ENCODE measurements at regions not wholly inside any gene's neighbourhood (a gene's known extent, or its start where the extent isn't known, plus 50 kb on each side); places are given as distances from the start of the nearest gene placed in this dataset.

DNA sequence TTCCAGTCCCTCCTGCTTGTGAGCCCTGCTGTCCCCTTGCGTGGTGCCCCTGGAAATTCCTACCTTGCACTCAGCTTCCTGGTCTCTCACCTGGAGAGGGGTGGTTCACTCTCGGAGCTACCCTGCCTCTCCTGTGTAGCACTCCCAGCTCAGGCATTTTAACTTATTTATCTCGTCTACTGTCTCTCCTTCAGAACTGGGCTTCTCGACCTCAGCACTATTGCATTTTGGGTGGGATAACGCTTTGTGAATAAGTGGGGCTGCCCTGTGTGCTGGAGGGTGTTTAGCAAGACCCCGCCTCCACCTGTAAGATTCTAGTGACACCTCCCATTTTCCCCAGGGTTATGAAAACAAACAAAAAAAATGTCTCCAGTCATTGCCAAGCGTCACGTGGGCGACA, 56.0 kb upstream of the SORCS2 start:
- ChIA-PET POLR2A (no interaction called here), CTCF (no interaction called here), RAD21 (ENCODE audit: low non-redundant PET in 1 of 2, low total read pairs in 2 of 2, uncharacterized antibody in 2 of 2, unreplicated experiment in 2 of 2) (no interaction called here)
- Histone ChIP-seq H3K9me3 (ENCODE audit: control insufficient read depth in 1 of 2, insufficient read depth in 1 of 2, low read depth in 1 of 2, low read length in 2 of 2) (no peaks in the 10 kb centered on the region), H3K27ac (ENCODE audit: low read depth, low read length) (no peak overlapping the region), H3K4me3 (replicated peaks in 1 of 2; ENCODE audit: low read depth in 1 of 2, low read length in 2 of 2) (no peak overlapping the region), H3K9me2 (ENCODE audit: insufficient read depth) (no peaks in the 10 kb centered on the region), H3K27me3 (ENCODE audit: insufficient read depth, low read length) (no peaks in the 10 kb centered on the region), H3K79me2 (ENCODE audit: insufficient read depth, low read length) (no peaks in the 10 kb centered on the region), H3K4me1 (ENCODE audit: control insufficient read depth in 1 of 2, insufficient read depth in 2 of 2, low read length in 2 of 2) (peaks cover 0 to 9% of the 10 kb centered on the region in 2 experiments; a peak in 2 of 4 replicates), H3K36me3 (ENCODE audit: control insufficient read depth in 1 of 2, insufficient read depth in 2 of 2, low read length in 2 of 2) (no peaks in the 10 kb centered on the region), H4K20me1 (ENCODE audit: insufficient read depth) (no peaks in the 10 kb centered on the region), H3K9ac (ENCODE audit: low read length) (no peak overlapping the region), H2AFZ (ENCODE audit: low read depth, low read length, poor library complexity, severe bottlenecking) (no peak overlapping the region), H3K4me2 (ENCODE audit: low read length) (no peak overlapping the region)
- ATAC-seq (no peak), DNase-seq (ENCODE audit: low read depth, low spot score) (no peak)
- no TSS peak for BruUV-seq (replicated peaks)
- TF ChIP-seq, protein P1, sequence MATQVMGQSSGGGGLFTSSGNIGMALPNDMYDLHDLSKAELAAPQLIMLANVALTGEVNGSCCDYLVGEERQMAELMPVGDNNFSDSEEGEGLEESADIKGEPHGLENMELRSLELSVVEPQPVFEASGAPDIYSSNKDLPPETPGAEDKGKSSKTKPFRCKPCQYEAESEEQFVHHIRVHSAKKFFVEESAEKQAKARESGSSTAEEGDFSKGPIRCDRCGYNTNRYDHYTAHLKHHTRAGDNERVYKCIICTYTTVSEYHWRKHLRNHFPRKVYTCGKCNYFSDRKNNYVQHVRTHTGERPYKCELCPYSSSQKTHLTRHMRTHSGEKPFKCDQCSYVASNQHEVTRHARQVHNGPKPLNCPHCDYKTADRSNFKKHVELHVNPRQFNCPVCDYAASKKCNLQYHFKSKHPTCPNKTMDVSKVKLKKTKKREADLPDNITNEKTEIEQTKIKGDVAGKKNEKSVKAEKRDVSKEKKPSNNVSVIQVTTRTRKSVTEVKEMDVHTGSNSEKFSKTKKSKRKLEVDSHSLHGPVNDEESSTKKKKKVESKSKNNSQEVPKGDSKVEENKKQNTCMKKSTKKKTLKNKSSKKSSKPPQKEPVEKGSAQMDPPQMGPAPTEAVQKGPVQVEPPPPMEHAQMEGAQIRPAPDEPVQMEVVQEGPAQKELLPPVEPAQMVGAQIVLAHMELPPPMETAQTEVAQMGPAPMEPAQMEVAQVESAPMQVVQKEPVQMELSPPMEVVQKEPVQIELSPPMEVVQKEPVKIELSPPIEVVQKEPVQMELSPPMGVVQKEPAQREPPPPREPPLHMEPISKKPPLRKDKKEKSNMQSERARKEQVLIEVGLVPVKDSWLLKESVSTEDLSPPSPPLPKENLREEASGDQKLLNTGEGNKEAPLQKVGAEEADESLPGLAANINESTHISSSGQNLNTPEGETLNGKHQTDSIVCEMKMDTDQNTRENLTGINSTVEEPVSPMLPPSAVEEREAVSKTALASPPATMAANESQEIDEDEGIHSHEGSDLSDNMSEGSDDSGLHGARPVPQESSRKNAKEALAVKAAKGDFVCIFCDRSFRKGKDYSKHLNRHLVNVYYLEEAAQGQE (IDR thresholded peaks at IDR 0.05; ENCODE audit: low read depth): no peak
- TF ChIP-seq FOSL1 (IDR thresholded peaks at IDR 0.05; ENCODE audit: low read depth) (no peak), SIN3A (IDR thresholded peaks at IDR 0.05; ENCODE audit: low read depth) (no peak), SRF (IDR thresholded peaks at IDR 0.05; ENCODE audit: low read depth) (no peak), EZH2 (IDR thresholded peaks at IDR 0.05) (no peak), SP1 (IDR thresholded peaks at IDR 0.05; ENCODE audit: low read depth) (no peak), ELF1 (IDR thresholded peaks at IDR 0.05; ENCODE audit: borderline replicate concordance, low read depth) (no peak), TCF7L2 (IDR thresholded peaks at IDR 0.05; ENCODE audit: borderline replicate concordance, extremely low read depth, insufficient read depth, insufficient read length) (no peak), POLR2A (IDR thresholded peaks at IDR 0.05; ENCODE audit: borderline replicate concordance, extremely low read depth, insufficient read depth, insufficient read length) (no peak)
- TF ChIP-seq, protein P2, sequence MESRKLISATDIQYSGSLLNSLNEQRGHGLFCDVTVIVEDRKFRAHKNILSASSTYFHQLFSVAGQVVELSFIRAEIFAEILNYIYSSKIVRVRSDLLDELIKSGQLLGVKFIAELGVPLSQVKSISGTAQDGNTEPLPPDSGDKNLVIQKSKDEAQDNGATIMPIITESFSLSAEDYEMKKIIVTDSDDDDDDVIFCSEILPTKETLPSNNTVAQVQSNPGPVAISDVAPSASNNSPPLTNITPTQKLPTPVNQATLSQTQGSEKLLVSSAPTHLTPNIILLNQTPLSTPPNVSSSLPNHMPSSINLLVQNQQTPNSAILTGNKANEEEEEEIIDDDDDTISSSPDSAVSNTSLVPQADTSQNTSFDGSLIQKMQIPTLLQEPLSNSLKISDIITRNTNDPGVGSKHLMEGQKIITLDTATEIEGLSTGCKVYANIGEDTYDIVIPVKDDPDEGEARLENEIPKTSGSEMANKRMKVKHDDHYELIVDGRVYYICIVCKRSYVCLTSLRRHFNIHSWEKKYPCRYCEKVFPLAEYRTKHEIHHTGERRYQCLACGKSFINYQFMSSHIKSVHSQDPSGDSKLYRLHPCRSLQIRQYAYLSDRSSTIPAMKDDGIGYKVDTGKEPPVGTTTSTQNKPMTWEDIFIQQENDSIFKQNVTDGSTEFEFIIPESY (IDR thresholded peaks at IDR 0.05; ENCODE audit: extremely low read depth, insufficient replicate concordance, low read length): no peak
- TF ChIP-seq, protein P3, sequence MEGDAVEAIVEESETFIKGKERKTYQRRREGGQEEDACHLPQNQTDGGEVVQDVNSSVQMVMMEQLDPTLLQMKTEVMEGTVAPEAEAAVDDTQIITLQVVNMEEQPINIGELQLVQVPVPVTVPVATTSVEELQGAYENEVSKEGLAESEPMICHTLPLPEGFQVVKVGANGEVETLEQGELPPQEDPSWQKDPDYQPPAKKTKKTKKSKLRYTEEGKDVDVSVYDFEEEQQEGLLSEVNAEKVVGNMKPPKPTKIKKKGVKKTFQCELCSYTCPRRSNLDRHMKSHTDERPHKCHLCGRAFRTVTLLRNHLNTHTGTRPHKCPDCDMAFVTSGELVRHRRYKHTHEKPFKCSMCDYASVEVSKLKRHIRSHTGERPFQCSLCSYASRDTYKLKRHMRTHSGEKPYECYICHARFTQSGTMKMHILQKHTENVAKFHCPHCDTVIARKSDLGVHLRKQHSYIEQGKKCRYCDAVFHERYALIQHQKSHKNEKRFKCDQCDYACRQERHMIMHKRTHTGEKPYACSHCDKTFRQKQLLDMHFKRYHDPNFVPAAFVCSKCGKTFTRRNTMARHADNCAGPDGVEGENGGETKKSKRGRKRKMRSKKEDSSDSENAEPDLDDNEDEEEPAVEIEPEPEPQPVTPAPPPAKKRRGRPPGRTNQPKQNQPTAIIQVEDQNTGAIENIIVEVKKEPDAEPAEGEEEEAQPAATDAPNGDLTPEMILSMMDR (IDR thresholded peaks at IDR 0.05 in 2 of 3, conservative IDR thresholded peaks at IDR 0.05 in 1 of 3; ENCODE audit: borderline replicate concordance in 1 of 3, insufficient read depth in 1 of 3, low read depth in 2 of 3, low read length in 2 of 3): no peak
- intact Hi-C loops (cut with micrococcal nuclease): no loop called here

Data from HCT116 (cell line).